DND-41 (cell line): ENCODE measurements at regions not wholly inside any gene's neighbourhood (a gene's known extent, or its start where the extent isn't known, plus 50 kb on each side); places are given as distances from the start of the nearest gene placed in this dataset.

Source experiments
- EZH2 ChIP-seq: IDR thresholded peaks from 3 replicates; pipeline ENCODE4 v1.6.1; 2012; ENCODE audit warnings: borderline replicate concordance, low read depth, mild to moderate bottlenecking, moderate library complexity, low read length, inconsistent platforms; ENCODE audit not compliant: severe bottlenecking
- TF ChIP-seq, protein P1 (sequence below): IDR thresholded peaks from 2 replicates; pipeline ENCODE4 v1.5.1; 2012; ENCODE audit warnings: borderline replicate concordance, low read length, moderate library complexity, mild to moderate bottlenecking; ENCODE audit not compliant: poor library complexity, severe bottlenecking; ENCODE audit errors: extremely low read depth

DNA sequence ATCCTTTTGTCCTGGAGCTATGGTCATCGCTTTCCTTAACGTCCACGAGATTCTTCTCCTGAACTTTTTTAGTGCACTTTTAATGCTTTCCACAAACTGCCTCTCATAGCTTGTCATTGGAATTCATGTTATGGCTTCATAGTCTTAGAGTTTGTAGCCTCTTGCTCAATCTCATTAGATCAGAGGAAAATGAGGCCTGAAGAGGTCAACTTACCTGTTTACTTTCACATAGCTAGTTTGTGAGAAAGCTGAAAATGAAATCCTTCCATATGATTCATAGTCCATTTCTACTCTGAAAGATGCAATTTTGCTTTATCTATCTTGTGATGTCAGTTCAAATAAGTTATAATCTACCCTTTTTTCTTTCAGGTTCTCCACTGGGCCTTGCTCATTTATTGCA is 1747.2 kb upstream of the RAG2 start:
- TF ChIP-seq, protein P1, sequence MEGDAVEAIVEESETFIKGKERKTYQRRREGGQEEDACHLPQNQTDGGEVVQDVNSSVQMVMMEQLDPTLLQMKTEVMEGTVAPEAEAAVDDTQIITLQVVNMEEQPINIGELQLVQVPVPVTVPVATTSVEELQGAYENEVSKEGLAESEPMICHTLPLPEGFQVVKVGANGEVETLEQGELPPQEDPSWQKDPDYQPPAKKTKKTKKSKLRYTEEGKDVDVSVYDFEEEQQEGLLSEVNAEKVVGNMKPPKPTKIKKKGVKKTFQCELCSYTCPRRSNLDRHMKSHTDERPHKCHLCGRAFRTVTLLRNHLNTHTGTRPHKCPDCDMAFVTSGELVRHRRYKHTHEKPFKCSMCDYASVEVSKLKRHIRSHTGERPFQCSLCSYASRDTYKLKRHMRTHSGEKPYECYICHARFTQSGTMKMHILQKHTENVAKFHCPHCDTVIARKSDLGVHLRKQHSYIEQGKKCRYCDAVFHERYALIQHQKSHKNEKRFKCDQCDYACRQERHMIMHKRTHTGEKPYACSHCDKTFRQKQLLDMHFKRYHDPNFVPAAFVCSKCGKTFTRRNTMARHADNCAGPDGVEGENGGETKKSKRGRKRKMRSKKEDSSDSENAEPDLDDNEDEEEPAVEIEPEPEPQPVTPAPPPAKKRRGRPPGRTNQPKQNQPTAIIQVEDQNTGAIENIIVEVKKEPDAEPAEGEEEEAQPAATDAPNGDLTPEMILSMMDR = no peak
- TF ChIP-seq EZH2 = no peak
